Muscle of leg (tissue), 3 donors: ENCODE measurements at regions not wholly inside any gene's neighbourhood (a gene's known extent, or its start where the extent isn't known, plus 50 kb on each side); places are given as distances from the start of the nearest gene placed in this dataset.
"Not testable (repeated sequence)": the region's sequence is repeated elsewhere in the genome, so short reads cannot be mapped to it uniquely, and the experiment has no call there.

Experiments
- DNase-seq: peaks from one replicate; pipeline ENCODE4 v3.0.0; 2013
- H3K27ac ChIP-seq: one replicate; pipeline ENCODE4 v1.5.1; 2013; ENCODE audit warnings: mild to moderate bottlenecking, low read length, control low read depth
- H3K27me3 ChIP-seq: one replicate; pipeline ENCODE4 v1.6.1; 2013; ENCODE audit warnings: low read length; ENCODE audit not compliant: control insufficient read depth, insufficient read depth
- H3K36me3 ChIP-seq: one replicate; pipeline ENCODE4 v1.6.1; 2013; ENCODE audit warnings: low read length; ENCODE audit not compliant: control insufficient read depth, insufficient read depth
- H3K4me1 ChIP-seq: one replicate; pipeline ENCODE4 v1.6.1; 2013; ENCODE audit warnings: low read length; ENCODE audit not compliant: control insufficient read depth, insufficient read depth
- H3K4me3 ChIP-seq: one replicate; pipeline ENCODE4 v1.5.1; 2013; ENCODE audit warnings: low read length, control low read depth
- H3K9me3 ChIP-seq: replicated peaks from 2 replicates; pipeline ENCODE4 v1.6.1; 2013; ENCODE audit warnings: low read depth, low read length; ENCODE audit not compliant: control insufficient read depth
- WGBS: methylation state at CpG from one replicate; pipeline ENCODE4 v1.1.5; 2013; ENCODE audit warnings: missing lambda C conversion rate; ENCODE audit not compliant: insufficient coverage; 5-methylcytosine and 5-hydroxymethylcytosine counted together

DNA sequence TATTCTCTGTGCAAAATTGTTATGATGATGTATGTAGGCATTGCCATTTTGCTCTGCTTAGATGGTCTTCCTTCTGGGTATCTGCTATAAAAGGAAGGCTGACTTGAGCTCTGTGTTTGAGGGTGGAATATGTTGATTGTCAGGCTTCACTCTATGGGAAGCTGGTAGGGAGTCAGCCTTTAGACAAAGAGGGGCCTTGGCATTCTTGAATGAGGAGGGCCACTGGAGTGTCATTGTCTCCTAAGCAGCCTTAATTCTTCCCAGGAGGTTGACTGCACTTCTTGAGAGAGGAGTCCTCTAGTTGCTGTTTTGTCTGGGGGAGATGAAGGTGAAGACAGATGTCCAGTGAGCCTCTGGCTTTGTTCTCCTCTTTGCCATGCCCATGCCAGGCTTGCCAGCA lies 266.8 kb downstream of the KCNRG start:
- Histone ChIP-seq H3K4me1 (no peaks in the 10 kb centered on the region), H3K27ac (no peak overlapping the region), H3K9me3 (peaks cover 6% of the 10 kb centered on the region), H3K36me3 (no peaks in the 10 kb centered on the region), H3K4me3 (no peak overlapping the region), H3K27me3 (no peaks in the 10 kb centered on the region)
- DNase-seq: no peak

- H3K4me1 ChIP-seq: no peaks in the 10 kb centered on the region
- no peaks in the 10 kb centered on the region for H3K27me3 ChIP-seq
- WGBS: 71% methylated on average over 2 of the region's 2 CpGs
- no peak for DNase-seq
- H3K36me3 ChIP-seq: no peaks in the 10 kb centered on the region
- H3K27ac ChIP-seq: no peak overlapping the region
- peaks cover 3% of the 10 kb centered on the region for H3K9me3 ChIP-seq
- H3K4me3 ChIP-seq: no peak overlapping the region
Measured at GRCh38 chr13:50283017-50283416, 267.8 kb downstream of the KCNRG start.

DNA sequence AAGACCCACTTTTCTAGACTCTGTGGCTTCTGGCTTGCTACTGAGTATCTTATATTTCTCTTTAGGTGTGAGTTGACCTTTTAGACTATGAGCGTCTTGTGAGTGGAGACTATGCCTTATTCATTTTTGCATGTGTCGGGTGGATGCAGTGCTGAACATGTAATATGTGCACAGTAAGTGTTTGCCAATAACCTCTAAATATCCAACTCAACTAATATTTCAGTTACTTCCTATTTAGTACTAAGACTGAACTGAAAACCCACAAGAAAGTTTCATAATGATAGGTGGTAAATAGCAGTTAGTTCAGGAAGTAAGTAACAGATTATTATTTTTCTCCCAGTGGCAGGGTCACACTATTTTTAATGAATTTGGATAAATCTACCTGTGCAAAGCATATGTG lies 269.3 kb downstream of the KCNRG start:
- no CpG with 5 or more reads among the region's 2 CpGs for WGBS
- DNase-seq: no peak
- Histone ChIP-seq H3K9me3 (peaks cover 6% of the 10 kb centered on the region), H3K27me3 (no peaks in the 10 kb centered on the region), H3K4me1 (no peaks in the 10 kb centered on the region), H3K4me3 (no peak overlapping the region), H3K27ac (no peak overlapping the region), H3K36me3 (no peaks in the 10 kb centered on the region)

DNA sequence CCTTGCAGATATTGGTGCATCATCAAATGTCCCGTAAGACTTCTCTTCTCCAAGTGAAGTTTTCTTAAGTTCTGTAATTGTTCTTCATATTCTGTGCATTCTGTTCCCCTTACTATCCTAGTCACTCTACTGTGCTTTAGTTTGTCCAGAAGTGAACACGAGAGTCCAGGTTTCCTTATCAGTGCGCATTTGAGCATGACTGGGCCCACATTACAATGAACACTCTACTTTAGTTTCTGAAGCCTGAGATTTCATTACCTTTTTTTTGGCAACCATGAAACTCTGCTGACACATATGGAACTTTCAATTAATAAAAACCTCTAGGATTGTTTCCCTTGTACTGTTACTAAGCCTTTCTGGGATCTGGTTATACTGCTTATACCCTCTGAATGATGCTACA lies 270.0 kb downstream of the KCNRG start:
- Histone ChIP-seq H3K4me1 (no peaks in the 10 kb centered on the region), H3K9me3 (peaks cover 6% of the 10 kb centered on the region), H3K27me3 (no peaks in the 10 kb centered on the region), H3K36me3 (no peaks in the 10 kb centered on the region), H3K4me3 (no peak overlapping the region), H3K27ac (no peak overlapping the region)
- 100% methylated on average over 2 of the region's 3 CpGs for WGBS
- no peak for DNase-seq

- H3K4me1 ChIP-seq: no peaks in the 10 kb centered on the region
- DNase-seq: no peak
- H3K36me3 ChIP-seq: no peaks in the 10 kb centered on the region
- H3K27ac ChIP-seq: no peak overlapping the region
- WGBS: 60% methylated on average over 1 of the region's 3 CpGs
- no peak overlapping the region for H3K4me3 ChIP-seq
- H3K9me3 ChIP-seq: peaks cover 6% of the 10 kb centered on the region
- no peaks in the 10 kb centered on the region for H3K27me3 ChIP-seq
Measured at GRCh38 chr13:50286324-50286723, 271.1 kb downstream of the KCNRG start.

DNA sequence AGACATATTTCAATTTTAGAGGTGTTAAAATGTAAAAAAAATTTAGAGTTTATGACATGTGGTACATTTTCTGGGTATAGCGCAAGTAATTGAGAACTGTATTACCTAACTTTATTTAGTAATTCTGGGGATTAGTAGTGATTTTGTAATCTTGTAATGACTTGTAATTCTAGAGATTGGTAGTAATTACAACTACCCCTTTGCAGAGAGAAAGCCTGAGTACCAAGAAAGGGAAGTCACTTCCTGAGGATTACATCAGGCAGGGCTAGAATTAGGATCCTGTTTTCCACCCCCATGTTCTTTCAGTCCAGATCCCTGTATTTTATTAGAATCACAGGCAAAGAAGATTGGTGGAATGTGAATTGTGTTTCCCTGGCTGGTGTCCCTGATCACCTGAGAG lies 274.9 kb downstream of the KCNRG start:
- no peak overlapping the region for H3K27ac ChIP-seq
- H3K27me3 ChIP-seq: no peaks in the 10 kb centered on the region
- H3K4me1 ChIP-seq: no peaks in the 10 kb centered on the region
- H3K9me3 ChIP-seq: peaks cover 2% of the 10 kb centered on the region
- H3K36me3 ChIP-seq: no peaks in the 10 kb centered on the region
- no peak overlapping the region for H3K4me3 ChIP-seq
- WGBS: no CpG with 5 or more reads among the region's 1 CpG
- no peak for DNase-seq

DNA sequence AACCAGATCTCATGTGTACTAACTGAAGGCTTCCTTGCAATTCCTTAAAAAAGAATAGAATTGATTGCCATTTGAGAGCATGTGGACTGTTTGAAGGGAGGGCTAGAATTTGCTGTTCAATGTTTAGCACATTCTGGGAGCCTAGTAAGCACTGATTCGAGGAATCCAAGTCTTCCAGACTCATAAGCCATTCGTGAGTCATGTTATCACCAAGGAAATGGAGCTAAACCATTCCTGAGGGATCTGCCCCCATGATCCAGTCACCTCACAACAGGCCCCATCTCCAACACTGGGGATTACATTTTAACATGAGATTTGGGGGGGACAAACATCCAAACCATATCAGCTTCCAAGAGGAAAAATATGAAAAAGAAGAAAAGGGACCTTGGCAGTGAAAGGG lies 276.4 kb downstream of the KCNRG start:
- Histone ChIP-seq H3K9me3 (peaks cover 2% of the 10 kb centered on the region), H3K36me3 (no peaks in the 10 kb centered on the region), H3K27me3 (no peaks in the 10 kb centered on the region), H3K27ac (no peak overlapping the region), H3K4me3 (no peak overlapping the region), H3K4me1 (no peaks in the 10 kb centered on the region)
- 65% methylated on average over 2 of the region's 2 CpGs for WGBS
- no peak for DNase-seq

DNA sequence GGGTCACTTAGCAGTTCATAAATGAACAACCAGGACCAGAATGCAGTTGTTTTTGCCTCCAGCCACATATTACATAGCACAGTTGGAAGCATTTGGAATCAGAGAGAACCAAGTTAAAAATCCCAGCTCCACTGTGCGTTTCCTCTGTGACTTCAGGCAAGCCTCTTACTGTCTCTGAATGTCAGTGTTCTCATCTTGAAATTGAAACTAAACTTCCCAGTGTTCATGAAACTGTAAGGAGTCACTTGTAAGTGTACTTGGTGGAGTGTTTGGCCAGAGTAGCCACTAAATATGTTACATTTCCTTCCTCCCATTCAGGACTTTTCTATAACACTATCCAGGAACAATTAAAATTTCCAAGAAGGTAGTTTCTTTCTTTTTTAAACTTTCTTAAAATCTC lies 276.8 kb downstream of the KCNRG start:
- no CpG with 5 or more reads among the region's 1 CpG for WGBS
- no peak overlapping the region for H3K4me3 ChIP-seq
- H3K9me3 ChIP-seq: peaks cover 2% of the 10 kb centered on the region
- no peaks in the 10 kb centered on the region for H3K4me1 ChIP-seq
- H3K27me3 ChIP-seq: no peaks in the 10 kb centered on the region
- H3K27ac ChIP-seq: no peak overlapping the region
- peak; percentile 12 for DNase-seq
- H3K36me3 ChIP-seq: no peaks in the 10 kb centered on the region

DNA sequence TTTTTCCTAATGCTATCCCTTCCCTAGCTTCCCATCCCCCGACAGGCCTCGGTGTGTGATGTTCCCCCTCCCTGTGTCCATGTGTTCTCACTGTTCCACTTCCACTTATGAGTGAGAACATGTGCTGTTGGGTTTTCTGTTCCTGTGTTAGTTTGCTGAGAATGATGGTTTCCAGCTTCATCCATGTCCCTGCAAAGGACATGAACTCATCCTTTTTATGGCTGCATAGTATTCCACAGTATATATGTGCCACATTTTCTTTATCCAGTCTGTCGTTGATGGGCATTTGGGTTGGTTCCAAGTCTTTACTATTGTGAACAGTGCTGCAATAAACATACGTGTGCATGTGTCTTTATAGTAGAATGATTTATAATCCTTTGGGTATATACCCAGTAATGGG lies 279.2 kb downstream of the KCNRG start:
- not testable (repeated sequence) for H3K27me3 ChIP-seq, H3K4me3 ChIP-seq, H3K9me3 ChIP-seq, H3K27ac ChIP-seq, H3K4me1 ChIP-seq, H3K36me3 ChIP-seq, DNase-seq
- WGBS: no CpG with 5 or more reads among the region's 4 CpGs

GRCh38 chr13:50299546-50300249 lies 284.5 kb downstream of the KCNRG start:
- Histone ChIP-seq H3K27me3 (no peaks in the 10 kb centered on the region), H3K4me3 (no peak overlapping the region), H3K4me1 (no peaks in the 10 kb centered on the region), H3K9me3 (no peaks in the 10 kb centered on the region), H3K36me3 (no peaks in the 10 kb centered on the region), H3K27ac (no peak overlapping the region)
- DNase-seq: no peak
- no CpG with 5 or more reads among the region's 3 CpGs for WGBS
